GM12873 (cell line): ENCODE measurements at regions not wholly inside any gene's neighbourhood (a gene's known extent, or its start where the extent isn't known, plus 50 kb on each side); places are given as distances from the start of the nearest gene placed in this dataset.

Source experiments
- CTCF ChIP-seq: IDR thresholded peaks from 2 replicates; pipeline ENCODE4 v1.5.1; 2012; ENCODE audit warnings: low read depth, mild to moderate bottlenecking, moderate library complexity, low read length, control low read depth; ENCODE audit not compliant: insufficient read depth; ENCODE audit errors: missing control alignments

GRCh38 chr22:48084041-48084728, 1321.7 kb downstream of the TBC1D22A start:
- no peak for TF ChIP-seq CTCF

GRCh38 chr22:48083502-48083901, 1321.1 kb downstream of the TBC1D22A start:
- TF ChIP-seq CTCF = no peak

- no peak for TF ChIP-seq CTCF
Observed at GRCh38 chr22:48082284-48082683, 1319.8 kb downstream of the TBC1D22A start.

- TF ChIP-seq CTCF = no peak
Observed at GRCh38 chr22:48081281-48081680, 1318.8 kb downstream of the TBC1D22A start.

GRCh38 chr22:48080316-48081165, 1318.1 kb downstream of the TBC1D22A start:
- TF ChIP-seq CTCF = no peak

GRCh38 chr22:48079505-48080290, 1317.2 kb downstream of the TBC1D22A start:
- TF ChIP-seq CTCF = no peak

GRCh38 chr22:48078825-48079224, 1316.4 kb downstream of the TBC1D22A start:
- TF ChIP-seq CTCF = no peak
